Spleen (tissue), 11 donors: ENCODE measurements at regions not wholly inside any gene's neighbourhood (a gene's known extent, or its start where the extent isn't known, plus 50 kb on each side); places are given as distances from the start of the nearest gene placed in this dataset.

Experiments
- DNase-seq: peaks from one replicate; pipeline ENCODE4 v3.0.0-alpha.2; 2020
- H3K27ac ChIP-seq, 8 donors: fragments of 200-600 bp; sonication (generic) in 7 of 8; 1 replicate in 4 of 8; 2 replicates in 4 of 8; pipeline versions ENCODE4 v1.5.0 to v1.8.0; 2016 to 2021; ENCODE audit warnings: inconsistent platforms in 4 of 8, mild to moderate bottlenecking in 4 of 8, moderate library complexity in 1 of 8
- H3K27me3 ChIP-seq, 7 donors: fragments of 200-600 bp; sonication (generic) in 6 of 7; replicated peaks in 1 of 7; 1 replicate in 4 of 7; 2 replicates in 3 of 7; pipeline versions ENCODE4 v1.5.0 to v1.8.0; 2016 to 2021; ENCODE audit warnings: inconsistent platforms in 3 of 7, mild to moderate bottlenecking in 1 of 7
- H3K36me3 ChIP-seq, 6 donors: fragments of 200-600 bp; sonication (generic) in 5 of 6; 1 replicate in 4 of 6; 2 replicates in 2 of 6; pipeline versions ENCODE4 v1.5.0 to v1.8.0; 2016 to 2021; ENCODE audit warnings: inconsistent platforms in 2 of 6
- H3K4me1 ChIP-seq, 6 donors: fragments of 200-600 bp; sonication (generic) in 5 of 6; 1 replicate in 3 of 6; 2 replicates in 3 of 6; pipeline versions ENCODE4 v1.5.0 to v1.8.0; 2016 to 2021; ENCODE audit warnings: inconsistent platforms in 3 of 6
- H3K4me3 ChIP-seq, 8 donors: fragments of 200-600 bp; sonication (generic) in 7 of 8; 1 replicate in 4 of 8; 2 replicates in 4 of 8; pipeline versions ENCODE4 v1.5.0 to v1.8.0; 2016 to 2021; ENCODE audit warnings: inconsistent platforms in 4 of 8, mild to moderate bottlenecking in 4 of 8, moderate library complexity in 2 of 8
- H3K9me3 ChIP-seq, 8 donors: fragments of 200-600 bp; sonication (generic) in 7 of 8; 1 replicate in 4 of 8; 2 replicates in 4 of 8; pipeline versions ENCODE4 v1.5.0 to v1.8.0; 2016 to 2021; ENCODE audit warnings: inconsistent platforms in 4 of 8
- POLR2A ChIP-seq, 3 donors: fragments of 450-650 bp; IDR thresholded peaks; one replicate each; pipeline ENCODE4 v1.5.1; 2017; ENCODE audit warnings: antibody characterized with exemption in 3 of 3, mild to moderate bottlenecking in 1 of 3
- POLR2AphosphoS5 ChIP-seq, 3 donors: sonication (generic); formaldehyde crosslinking; IDR thresholded peaks; one replicate each; pipeline ENCODE4 v1.5.1; 2017; ENCODE audit warnings: antibody characterized with exemption in 3 of 3
- WGBS, 5 donors: extraction: QIAGEN DNeasy Blood & Tissue Kit in 3 of 5; methylation state at CpG; one replicate each; pipeline versions ENCODE4 v1.1.5 to v1.1.7; 2013 to 2018; 5-methylcytosine and 5-hydroxymethylcytosine counted together
- intact Hi-C: fragments of 100-400 bp; cut with DNase I; formaldehyde crosslinking; loops from one replicate; pipeline ENCODE4 v1.15.0; 2023; ENCODE audit warnings: low total_unique reads
- TF ChIP-seq, protein P1 (sequence below), 11 experiments: fragments of 200-600 bp in 7 of 11; fragments of 450-650 bp in 4 of 11; sonication (generic) in 4 of 11; IDR thresholded peaks in 8 of 11; conservative IDR thresholded peaks in 3 of 11; 1 replicate in 7 of 11; 2 replicates in 4 of 11; pipeline versions ENCODE4 v1.4.0 to v1.8.0; 2016 to 2021; ENCODE audit warnings: antibody characterized with exemption in 11 of 11, inconsistent platforms in 4 of 11, mild to moderate bottlenecking in 1 of 11
- donor health status: healthy with polysubstance abuse.
- donor health status: DM: no; HTN: no; CAD: no; lungs with moderate emphysema.
- donor health status: DM: no; HTN: no; CAD: no.
- donor health status: Bipolar disorder and iron deficiency.
- donor health status: healthy.
- donor health status: DM: no; HTN: no; CAD: no.
- donor health status: DM: yes; HTN: yes; CAD: no.

DNA sequence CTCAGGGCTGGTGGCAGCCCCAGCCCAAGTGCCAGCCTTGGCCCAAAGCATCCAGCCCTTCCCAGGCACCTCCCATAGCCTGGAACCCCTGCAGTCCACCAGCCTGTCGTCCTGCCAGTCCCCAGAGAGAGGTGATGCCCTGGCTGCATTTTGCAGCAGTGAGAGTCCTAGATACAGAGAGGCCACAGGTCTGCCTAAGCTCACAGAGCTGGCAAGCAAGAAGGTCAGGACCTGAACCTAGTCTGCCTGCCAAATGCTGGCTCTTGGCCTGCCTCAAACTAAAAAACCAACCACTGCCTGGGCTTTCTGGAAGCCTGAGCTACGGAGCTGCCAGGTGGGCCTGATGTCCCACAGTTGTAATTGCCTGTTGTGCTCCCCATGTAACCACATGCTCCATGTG lies 164.9 kb downstream of the PHETA1 start:
- TF ChIP-seq POLR2AphosphoS5 (IDR thresholded peaks at IDR 0.05) = no peak
- TF ChIP-seq POLR2A (IDR thresholded peaks at IDR 0.05) = no peak
- TF ChIP-seq, protein P1, sequence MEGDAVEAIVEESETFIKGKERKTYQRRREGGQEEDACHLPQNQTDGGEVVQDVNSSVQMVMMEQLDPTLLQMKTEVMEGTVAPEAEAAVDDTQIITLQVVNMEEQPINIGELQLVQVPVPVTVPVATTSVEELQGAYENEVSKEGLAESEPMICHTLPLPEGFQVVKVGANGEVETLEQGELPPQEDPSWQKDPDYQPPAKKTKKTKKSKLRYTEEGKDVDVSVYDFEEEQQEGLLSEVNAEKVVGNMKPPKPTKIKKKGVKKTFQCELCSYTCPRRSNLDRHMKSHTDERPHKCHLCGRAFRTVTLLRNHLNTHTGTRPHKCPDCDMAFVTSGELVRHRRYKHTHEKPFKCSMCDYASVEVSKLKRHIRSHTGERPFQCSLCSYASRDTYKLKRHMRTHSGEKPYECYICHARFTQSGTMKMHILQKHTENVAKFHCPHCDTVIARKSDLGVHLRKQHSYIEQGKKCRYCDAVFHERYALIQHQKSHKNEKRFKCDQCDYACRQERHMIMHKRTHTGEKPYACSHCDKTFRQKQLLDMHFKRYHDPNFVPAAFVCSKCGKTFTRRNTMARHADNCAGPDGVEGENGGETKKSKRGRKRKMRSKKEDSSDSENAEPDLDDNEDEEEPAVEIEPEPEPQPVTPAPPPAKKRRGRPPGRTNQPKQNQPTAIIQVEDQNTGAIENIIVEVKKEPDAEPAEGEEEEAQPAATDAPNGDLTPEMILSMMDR (IDR thresholded peaks at IDR 0.05 in 8 of 11, conservative IDR thresholded peaks at IDR 0.05 in 3 of 11) = no peak
- no peak overlapping the region for H3K27ac ChIP-seq
- no peak overlapping the region for H3K4me3 ChIP-seq
- peaks cover 0 to 51% (median 19%) of the 10 kb centered on the region in 7 donors for H3K27me3 ChIP-seq
- H3K36me3 ChIP-seq = no peaks in the 10 kb centered on the region
- peak; percentile 31 for DNase-seq
- 48 to 91% (median 68%) methylated on average over 2 of the region's 2 CpGs for WGBS, 5 donors
- H3K4me1 ChIP-seq = no peaks in the 10 kb centered on the region
- intact Hi-C loops = no loop called here
- H3K9me3 ChIP-seq = no peaks in the 10 kb centered on the region

DNA sequence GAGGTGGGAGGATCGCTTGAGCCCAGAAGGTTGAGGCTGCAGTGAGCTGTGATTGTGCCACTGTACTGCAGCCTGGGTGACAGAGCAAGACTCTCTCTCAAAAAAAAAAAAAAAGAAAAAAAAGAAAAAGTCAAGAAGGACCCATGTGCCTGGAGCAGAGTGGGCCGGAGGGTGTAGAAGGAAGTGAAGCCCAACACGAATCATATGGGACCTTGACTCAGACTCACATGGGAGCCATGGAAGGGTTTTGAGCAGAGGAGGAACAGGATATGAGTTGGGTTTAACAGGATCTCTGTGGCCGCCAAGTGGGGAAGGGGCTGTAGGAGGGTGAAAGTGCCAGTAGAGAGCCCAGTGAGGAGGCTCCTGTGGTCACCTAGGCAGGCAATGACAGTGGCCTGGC lies 165.4 kb downstream of the PHETA1 start:
- WGBS, 5 donors = 49 to 71% (median 61%) methylated on average over 4 of the region's 4 CpGs
- Histone ChIP-seq H3K36me3 (no peaks in the 10 kb centered on the region), H3K4me1 (no peaks in the 10 kb centered on the region), H3K27me3 (peaks cover 0 to 50% (median 19%) of the 10 kb centered on the region in 7 donors), H3K9me3 (no peaks in the 10 kb centered on the region), H3K27ac (no peak overlapping the region), H3K4me3 (no peak overlapping the region)
- DNase-seq = no peak
- TF ChIP-seq, protein P1 (IDR thresholded peaks at IDR 0.05 in 8 of 11, conservative IDR thresholded peaks at IDR 0.05 in 3 of 11) = no peak
- no peak for TF ChIP-seq POLR2AphosphoS5 (IDR thresholded peaks at IDR 0.05)
- TF ChIP-seq POLR2A (IDR thresholded peaks at IDR 0.05) = no peak
- intact Hi-C loops = no loop called here

DNA sequence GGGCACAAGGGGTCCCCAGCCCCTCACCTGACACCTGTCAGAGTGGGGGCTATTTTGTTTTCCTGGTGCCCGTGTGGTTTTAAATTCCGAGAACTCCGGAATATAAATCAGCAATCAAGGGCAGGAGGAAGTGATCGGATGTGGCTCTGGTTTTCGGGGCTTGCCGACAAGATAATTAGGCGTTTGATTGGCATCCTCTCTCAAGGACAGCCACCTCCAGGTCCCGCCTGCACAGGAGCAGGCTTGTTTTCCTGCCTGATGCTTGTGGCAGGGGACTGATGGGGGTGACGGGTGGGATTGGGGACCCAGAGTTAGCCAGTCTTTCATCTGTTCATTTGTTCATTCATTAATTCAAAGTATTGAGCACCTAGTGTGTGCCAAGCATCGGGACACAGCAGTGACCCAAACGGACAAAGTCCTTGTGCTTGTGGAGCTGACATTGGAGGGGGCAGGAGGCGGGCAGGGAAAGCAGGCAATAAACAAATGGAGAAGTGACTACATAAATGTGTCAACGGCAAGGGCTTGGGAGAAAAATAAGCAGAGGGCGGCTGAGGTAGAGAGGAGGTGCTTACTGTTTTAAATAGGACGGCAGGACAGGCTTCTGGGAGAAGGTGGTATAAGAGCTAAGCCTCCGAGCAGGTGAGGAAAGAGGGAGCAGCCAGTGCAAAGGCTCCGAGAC lies 166.5 kb downstream of the PHETA1 start:
- intact Hi-C loops = no loop called here
- Histone ChIP-seq H3K36me3 (no peaks in the 10 kb centered on the region), H3K4me1 (no peaks in the 10 kb centered on the region), H3K27ac (no peak overlapping the region), H3K27me3 (peaks cover 0 to 50% (median 19%) of the 10 kb centered on the region in 7 donors), H3K9me3 (no peaks in the 10 kb centered on the region), H3K4me3 (no peak overlapping the region)
- DNase-seq = peak; percentile 13
- TF ChIP-seq POLR2A (IDR thresholded peaks at IDR 0.05) (no peak), POLR2AphosphoS5 (IDR thresholded peaks at IDR 0.05) (no peak)
- TF ChIP-seq, protein P1 (IDR thresholded peaks at IDR 0.05 in 8 of 11, conservative IDR thresholded peaks at IDR 0.05 in 3 of 11) = no peak
- WGBS, 5 donors = 43 to 54% (median 44%) methylated on average over 17 of the region's 17 CpGs

DNA sequence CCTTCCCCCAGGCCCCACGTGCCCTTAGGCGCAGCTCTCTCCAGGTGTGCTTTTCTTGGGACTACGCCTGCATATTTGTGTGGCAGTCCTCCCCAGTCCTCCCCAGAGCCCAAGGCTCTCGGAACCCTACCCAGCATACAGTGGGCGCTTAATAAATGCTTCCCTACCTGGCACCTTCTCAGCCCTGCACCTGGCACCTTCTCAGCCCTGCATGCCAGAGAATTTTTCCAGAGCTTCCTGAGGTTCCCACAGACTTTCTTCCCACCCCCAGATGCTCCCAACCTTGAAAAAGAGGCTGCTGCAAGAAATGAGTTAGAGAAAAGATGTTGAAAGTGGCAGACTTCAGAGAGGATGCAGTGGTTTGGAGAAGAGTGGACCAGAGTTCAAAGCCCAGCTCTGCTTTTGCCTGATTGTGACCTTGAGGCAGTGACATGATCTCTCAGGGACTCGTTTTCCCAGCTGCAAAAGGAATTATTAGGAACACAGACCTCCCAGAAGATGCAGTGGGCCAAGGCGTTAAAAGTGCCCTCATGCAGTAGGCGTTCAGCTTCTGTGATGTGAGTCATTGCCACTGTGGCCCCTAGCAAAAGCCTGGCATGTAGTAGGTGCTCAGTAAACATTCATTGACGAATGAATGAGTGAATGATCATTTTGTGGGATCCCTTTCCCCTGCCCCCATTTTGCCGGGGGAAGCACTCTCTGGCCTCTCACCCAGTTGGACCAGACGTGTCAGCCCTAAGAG lies 167.2 kb downstream of the PHETA1 start:
- 63 to 74% (median 69%) methylated on average over 11 of the region's 11 CpGs for WGBS, 5 donors
- Histone ChIP-seq H3K27me3 (peaks cover 0 to 50% (median 19%) of the 10 kb centered on the region in 7 donors), H3K9me3 (no peaks in the 10 kb centered on the region), H3K36me3 (no peaks in the 10 kb centered on the region), H3K27ac (no peak overlapping the region), H3K4me1 (no peaks in the 10 kb centered on the region), H3K4me3 (no peak overlapping the region)
- intact Hi-C loops = no loop called here
- no peak for DNase-seq
- TF ChIP-seq, protein P1 (IDR thresholded peaks at IDR 0.05 in 8 of 11, conservative IDR thresholded peaks at IDR 0.05 in 3 of 11) = no peak
